Inferior parietal cortex (tissue), 1 donor: ENCODE measurements at regions not wholly inside any gene's neighbourhood (a gene's known extent, or its start where the extent isn't known, plus 50 kb on each side); places are given as distances from the start of the nearest gene placed in this dataset.
"Not testable (repeated sequence)": the region's sequence is repeated elsewhere in the genome, so short reads cannot be mapped to it uniquely, and the experiment has no call there.

Experiments used
- DNase-seq: peaks from one replicate; pipeline ENCODE4 v3.0.0-alpha.2; 2016; ENCODE audit errors: extremely low spot score

GRCh38 chr9:78383130-78383529 lies 86.2 kb downstream of the PSAT1 start:
- no peak for DNase-seq

DNA sequence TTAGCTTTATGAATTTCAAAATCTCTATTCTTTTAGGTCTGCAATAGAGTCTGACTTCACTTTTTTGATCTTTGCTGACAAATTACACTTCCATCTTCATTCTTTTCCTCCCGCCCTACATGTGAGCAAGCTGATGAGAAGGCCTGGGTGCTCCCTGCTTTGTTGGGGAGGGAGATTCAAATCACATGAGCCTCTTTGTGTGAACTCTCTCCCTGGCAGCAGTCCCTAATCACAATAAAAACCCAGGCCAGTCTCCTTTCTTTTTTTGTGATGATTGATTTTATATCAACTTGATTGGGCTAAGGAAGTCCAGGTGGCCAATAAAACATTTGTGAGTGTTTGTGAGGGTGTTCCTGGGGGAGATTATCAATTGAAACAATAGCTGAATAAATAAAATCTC lies 89.4 kb downstream of the PSAT1 start:
- DNase-seq = no peak

DNA sequence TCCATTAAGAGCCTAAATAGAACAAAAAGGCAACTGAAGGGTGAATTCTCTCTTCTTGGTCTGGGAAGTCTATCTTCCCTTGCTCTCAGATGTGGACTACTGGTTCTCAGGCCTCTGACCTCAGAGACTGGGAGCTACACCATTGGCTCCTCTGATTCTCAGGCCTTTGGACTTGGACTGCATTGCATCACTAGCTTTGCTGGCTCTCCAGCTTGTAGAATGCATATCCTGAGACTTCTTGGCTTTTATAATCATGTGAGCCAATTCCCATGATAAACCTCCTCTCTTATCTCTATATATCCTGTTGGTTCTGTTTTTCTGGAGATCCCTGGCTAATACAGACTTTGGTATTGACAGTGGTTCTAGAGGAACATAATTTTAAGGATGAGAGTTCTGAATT lies 89.8 kb downstream of the PSAT1 start:
- DNase-seq = no peak

GRCh38 chr9:78393340-78393739 lies 96.4 kb downstream of the PSAT1 start:
- no peak for DNase-seq

DNA sequence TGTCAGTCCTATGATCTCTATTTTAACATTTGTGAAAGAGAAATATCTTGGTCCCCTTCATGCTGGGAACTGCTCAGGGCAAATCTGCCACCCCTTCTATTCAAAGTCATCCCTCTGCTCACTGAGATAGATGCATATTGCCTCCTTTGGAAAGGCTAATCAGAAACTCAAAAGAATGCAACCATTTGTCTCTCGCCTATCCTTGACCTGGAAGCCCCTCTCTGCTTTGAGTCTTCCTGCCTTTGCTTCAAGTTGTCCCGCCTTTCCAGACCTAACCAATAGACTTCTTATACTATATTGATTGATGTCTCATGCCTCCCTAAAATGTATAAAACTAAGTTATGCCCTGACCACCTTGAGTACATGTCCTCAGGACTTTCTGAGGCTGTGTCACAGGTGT lies 97.0 kb downstream of the PSAT1 start:
- DNase-seq = no peak

DNA sequence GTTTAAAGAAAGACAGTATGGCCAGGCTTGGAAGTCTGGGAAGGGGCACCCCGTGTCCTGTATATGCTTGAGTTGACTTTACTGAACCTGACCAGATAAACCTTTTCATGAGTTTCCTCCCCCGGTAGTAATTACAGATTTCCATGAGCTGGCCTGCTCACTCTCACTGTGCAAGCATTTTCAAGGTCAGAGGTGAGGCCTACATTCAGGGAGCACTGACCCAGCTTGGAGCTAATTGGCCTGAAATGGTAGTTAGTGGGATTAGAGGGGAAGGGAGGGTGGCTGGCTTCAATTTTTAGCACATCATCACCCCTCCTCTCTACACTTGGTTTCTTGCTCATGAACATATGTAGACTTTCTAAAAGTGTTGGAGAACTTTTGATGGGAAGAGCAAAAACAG lies 99.2 kb downstream of the PSAT1 start:
- DNase-seq = no peak

DNA sequence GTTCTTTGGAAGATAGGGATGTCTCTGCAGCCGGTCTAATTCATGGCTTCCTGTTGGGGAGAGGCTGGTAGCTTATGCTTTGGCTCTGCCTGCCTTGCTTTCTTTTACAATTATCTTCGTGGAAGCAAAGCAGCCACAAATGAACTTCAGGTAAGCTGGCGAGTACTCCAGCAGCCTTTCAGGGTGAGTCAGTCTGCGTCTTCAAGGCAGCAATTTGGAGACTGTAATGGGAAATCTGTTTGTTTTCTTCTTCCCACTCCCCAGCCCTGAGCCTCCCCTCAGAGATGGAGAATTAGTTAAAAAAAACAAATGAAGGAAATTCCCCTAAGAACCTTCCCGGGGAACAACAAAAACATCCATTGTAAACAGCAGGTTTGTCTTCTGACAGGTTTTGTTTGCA lies 100.1 kb downstream of the PSAT1 start:
- no peak for DNase-seq

DNA sequence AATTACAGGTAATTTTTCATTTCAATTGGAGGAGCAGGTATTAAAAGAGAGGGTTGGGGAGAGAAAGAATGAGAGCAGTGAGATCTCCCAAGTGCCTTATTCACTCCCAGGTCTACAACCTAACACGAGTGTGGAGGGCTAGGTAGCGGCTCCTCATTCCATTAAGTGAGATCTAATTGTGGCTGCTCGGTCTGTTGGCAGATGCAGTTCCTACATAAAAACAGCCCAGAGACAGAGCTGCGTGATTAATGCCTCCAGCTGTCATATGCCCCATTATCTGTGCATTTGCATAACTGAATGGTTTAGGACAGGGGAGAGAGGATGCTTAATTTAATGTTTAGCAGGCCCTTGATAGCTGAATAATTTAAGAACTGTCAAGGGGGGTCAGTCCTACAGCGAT lies 100.5 kb downstream of the PSAT1 start:
- DNase-seq = no peak

DNA sequence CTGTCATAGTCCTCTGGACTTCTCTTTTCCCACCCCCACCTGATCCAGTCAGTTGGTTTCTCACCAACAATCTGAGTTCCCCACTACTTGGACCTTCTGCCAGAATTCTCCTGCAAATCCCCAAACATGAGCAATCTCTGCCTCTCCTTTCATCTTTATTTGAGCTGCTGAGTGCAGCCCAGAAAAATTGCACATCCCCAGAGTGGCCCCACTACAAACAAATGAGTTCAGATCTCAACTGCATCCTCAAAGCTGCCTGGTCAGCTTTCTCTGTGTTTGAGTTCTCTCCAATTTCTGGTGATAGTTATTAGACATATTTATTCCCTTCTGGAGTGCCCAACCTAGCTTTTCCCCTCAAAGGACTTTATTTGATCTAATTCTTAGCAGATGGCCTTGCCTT lies 102.2 kb downstream of the PSAT1 start:
- DNase-seq = no peak

DNA sequence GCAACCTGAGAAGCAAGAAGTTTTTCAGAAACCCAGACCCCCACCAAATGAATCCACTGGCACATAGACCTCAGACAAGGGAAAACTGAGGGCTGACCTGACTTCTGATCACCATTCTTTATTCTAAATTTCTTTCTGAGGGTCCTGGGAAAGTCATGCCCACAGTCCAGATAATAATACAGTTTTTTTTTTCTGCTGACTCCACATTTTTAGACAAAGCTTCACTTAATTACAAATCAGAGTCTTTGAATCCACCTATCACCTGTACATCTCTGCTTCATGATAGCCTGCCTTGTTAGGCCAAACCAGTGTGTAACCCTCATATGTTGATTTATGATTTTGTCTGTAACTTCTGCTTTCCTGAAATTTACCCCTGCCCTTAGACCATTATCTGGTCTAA lies 103.6 kb downstream of the PSAT1 start:
- no peak for DNase-seq

DNA sequence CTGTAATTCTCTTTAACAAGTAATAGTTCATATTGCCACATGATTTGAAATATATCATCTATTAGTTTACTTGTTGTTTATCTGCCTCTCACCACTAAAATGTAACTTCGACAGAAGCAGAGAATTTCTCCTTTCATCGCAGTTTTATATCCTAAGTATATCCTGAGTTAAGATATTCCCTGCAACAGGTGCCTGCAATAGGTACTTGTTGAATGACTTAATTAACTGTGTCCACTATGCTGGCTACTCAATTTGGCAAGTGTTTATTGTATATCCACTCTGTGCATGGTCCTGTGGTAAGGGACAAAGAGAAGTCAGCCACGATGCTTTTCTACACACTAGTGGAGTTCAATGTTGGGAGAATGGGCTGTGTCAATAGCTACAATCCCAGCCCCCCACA lies 108.5 kb downstream of the PSAT1 start:
- no peak for DNase-seq

DNA sequence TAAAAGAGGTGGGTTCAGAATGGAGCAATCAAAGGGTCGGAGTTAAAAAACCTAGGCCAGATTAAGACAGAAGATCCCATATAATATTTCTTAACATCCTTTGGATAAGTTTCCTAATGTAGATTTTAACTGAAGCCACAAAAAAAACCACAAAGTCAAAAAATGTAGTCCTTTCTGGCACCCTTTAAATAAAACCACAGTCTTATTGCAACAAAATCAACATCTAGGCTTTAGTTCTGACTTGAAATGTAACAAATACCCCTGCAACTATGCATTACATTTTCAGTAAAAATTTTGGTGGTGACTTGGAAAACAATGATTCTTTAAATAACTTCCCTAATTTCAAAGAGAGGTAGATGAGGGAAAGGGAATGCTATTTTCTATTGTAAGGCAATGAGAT lies 109.2 kb downstream of the PSAT1 start:
- DNase-seq = no peak

DNA sequence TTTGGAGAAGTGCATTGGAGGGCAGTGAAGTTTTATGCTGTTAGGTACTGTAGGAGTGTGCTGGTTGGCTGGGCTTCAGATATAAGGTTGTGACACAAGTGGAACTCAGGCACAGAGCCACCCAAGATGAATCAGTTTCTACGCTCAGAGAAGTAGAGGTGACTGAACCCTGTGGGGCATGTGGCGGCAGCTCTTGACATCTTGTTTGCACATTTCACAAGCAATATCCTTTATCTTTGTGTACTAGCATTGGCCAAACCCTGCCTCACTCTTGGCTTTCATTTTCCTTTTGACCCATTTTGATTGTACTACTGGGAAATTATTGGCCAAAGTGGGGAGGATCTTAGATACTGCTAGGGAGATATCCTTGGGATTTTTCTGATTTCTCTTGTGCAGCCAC lies 110.0 kb downstream of the PSAT1 start:
- no peak for DNase-seq

- no peak for DNase-seq
Observed at GRCh38 chr9:78407636-78408312, 110.8 kb downstream of the PSAT1 start.

- no peak for DNase-seq
Observed at GRCh38 chr9:78408388-78408787, 111.5 kb downstream of the PSAT1 start.

DNA sequence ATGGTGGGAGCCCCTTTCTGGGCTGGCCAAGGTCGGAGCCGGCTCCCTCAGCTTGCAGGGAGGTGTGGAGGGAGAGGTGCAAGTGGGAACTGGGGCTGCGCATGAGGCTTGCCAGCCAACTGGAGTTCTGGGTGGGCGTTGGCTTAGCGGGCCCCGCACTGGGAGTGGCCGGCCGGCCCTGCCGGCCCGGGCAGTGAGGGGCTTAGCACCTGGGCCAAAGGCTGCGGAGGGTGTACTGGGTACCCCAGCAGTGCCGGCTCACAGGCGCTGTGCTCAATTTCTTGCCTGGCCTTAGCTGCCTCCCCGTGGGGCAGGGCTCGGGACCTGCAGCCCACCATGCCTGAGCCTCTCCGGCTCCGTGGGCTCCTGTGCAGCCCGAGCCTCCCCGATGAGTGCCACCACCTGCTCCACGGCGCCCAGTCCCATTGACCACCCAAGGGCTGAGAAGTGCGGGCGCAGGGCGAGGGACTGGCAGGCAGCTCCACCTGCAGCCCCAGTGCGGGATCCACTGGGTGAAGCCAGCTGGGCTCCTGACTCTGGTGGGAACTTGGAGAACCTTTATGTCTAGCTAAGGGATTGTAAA lies 113.1 kb downstream of the PSAT1 start:
- not testable (repeated sequence) for DNase-seq

DNA sequence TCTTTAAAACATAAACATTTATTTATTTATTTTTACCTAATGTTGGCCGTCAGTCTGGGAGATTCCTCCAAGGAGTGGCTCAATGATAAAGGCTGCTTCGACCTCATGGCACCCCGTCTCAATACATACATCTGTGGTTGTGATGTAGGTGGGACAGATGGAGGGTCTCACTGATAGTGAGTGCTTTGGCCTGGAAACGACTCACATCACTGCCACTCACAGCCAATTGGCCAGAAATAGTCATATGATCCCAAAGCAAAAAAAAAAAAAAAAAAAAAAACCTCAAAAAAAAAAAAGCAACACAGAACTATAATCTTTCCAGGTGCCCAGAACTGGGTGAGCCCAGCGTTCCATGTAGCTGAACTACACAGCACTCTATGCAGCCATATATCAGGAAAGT lies 125.4 kb downstream of the PSAT1 start:
- DNase-seq = no peak

DNA sequence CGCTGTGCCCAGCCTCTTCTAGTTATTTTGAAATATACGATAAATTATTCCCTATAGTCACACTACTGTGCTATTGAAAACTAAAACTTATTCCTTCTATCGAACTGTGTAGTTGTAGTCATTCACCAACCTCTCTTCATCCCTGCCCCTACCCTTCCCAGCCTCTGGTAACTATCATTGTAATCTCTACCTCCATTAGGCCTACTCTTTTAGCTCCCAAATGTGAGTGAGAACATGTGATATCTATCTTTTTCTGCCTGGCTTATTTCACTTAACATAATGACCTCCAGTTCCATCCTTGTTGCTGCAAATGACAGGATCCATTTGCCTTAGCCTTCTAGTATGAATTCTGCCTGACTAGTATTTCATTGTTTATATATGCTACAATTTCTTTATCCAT lies 127.4 kb downstream of the PSAT1 start:
- DNase-seq = no peak

DNA sequence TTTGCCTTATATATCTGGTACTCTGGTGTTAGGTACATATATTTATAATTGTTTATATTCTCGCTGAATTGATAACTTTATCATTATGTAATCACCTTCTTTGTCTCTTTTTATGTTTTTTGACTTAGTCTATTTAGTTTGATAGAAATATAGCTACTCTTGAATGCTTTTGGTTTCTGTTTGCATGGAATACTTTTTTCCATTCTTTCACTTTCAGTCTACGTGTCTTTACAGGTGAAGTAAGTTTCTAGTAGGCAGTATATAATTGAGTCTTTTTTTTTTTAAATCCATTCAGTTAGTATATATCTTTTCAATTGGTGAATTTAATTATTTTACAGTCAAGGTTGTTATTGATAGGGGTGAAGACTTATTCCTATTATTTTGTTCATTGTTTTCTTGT lies 131.7 kb downstream of the PSAT1 start:
- DNase-seq = no peak

DNA sequence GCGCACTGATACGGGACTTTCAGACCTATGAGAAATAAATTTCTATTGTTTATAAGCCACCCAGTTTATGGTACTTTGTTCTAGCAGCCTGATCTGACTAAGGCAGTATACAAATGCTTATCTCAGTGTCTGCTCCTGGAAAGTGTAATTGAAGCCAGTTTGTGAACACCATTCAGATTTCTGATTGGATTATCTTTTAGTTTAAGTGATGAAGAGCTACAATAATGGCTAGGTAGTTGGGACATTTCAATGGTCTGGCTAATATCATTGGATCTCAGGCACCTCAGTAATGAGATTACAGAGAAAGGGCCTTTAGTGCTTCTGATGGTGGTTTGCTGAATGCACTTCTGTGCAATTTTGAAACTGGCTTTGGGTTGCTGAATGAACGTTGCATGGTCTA lies 133.5 kb downstream of the PSAT1 start:
- no peak for DNase-seq

GRCh38 chr9:78431039-78431438 lies 134.1 kb downstream of the PSAT1 start:
- DNase-seq = not testable (repeated sequence)

- DNase-seq = no peak
Observed at GRCh38 chr9:78436873-78437272, 139.9 kb downstream of the PSAT1 start.

DNA sequence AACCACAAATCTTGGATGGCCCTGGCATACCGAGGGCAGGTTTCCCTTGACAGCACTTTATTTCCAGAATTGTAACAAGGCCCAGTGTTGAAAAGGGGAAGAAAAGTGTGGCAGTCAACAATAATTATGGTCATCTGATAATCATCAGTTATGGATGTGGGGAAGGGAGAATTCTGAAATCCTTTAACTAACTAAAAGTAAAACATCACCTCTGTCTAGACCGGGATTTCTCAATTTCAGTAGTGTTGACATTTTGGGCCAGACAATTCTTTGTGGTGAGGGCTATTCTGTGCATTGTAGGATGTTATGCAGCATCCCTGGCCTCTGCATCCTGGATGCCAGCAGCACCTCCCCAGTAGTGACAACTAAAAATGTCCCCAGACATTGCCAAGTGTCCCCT lies 140.4 kb downstream of the PSAT1 start:
- DNase-seq = no peak

GRCh38 chr9:78437806-78438205 lies 140.9 kb downstream of the PSAT1 start:
- DNase-seq = peak; percentile 38
